ENCODE measurements at regions not wholly inside any gene's neighbourhood (a gene's known extent, or its start where the extent isn't known, plus 50 kb on each side); places are given as distances from the start of the nearest gene placed in this dataset.

GRCh38 chr9:103991001-103991400 is 103.1 kb upstream of the SMC2 start:
- no peak overlapping the region for H2BK120ac ChIP-seq (replicated peaks; ENCODE audit: low read depth, low read length)
- WGBS, 2 experiments (ENCODE audit: extremely low coverage in 1 of 2, insufficient coverage in 1 of 2, insufficient read length in 1 of 2, insufficient replicate concordance in 2 of 2, low coverage in 1 of 2, low lambda C conversion rate in 2 of 2, missing lambda C conversion rate in 1 of 2): 45% methylated on average over 2 of the region's 2 CpGs; no CpG with 5 or more reads in 1 of the 2 experiments
- H2BK12ac ChIP-seq (ENCODE audit: low read depth, low read length): no peak overlapping the region
- H3K79me2 ChIP-seq (ENCODE audit: control insufficient read depth in 1 of 2, insufficient read depth in 2 of 2, low read length in 2 of 2): no peaks in the 10 kb centered on the region
- no peaks in the 10 kb centered on the region for H3K79me1 ChIP-seq (ENCODE audit: low read depth, low read length)
- no peak overlapping the region for H2BK15ac ChIP-seq (ENCODE audit: low read length)
- ChIA-PET CTCF (ENCODE audit: partially characterized antibody) (no interaction called here), POLR2A (ENCODE audit: partially characterized antibody) (no interaction called here)
- H4K20me1 ChIP-seq (replicated peaks in 1 of 2; ENCODE audit: control insufficient read depth in 1 of 2, insufficient read depth in 2 of 2, low read length in 2 of 2): no peaks in the 10 kb centered on the region
- H3K27me3 ChIP-seq (replicated peaks in 1 of 4; ENCODE audit: control insufficient read depth in 3 of 4, extremely low read depth in 1 of 4, insufficient read depth in 3 of 4, low read length in 3 of 4): no peaks in the 10 kb centered on the region
- H3K36me3 ChIP-seq (ENCODE audit: control insufficient read depth in 2 of 4, insufficient read depth in 4 of 4, low read length in 3 of 4): no peaks in the 10 kb centered on the region
- no peaks in the 10 kb centered on the region for H3K23me2 ChIP-seq (ENCODE audit: low read depth, low read length)
- H2AK5ac ChIP-seq (ENCODE audit: low read depth, low read length): no peak overlapping the region
- no peak overlapping the region for H3K9ac ChIP-seq (replicated peaks in 1 of 4; ENCODE audit: extremely low read depth in 1 of 4, low read depth in 3 of 4, low read length in 3 of 4)
- H4K8ac ChIP-seq (ENCODE audit: extremely low read depth, insufficient read depth, low read length): no peak overlapping the region
- H3K56ac ChIP-seq (replicated peaks; ENCODE audit: insufficient read length, low read depth, low read length): no peak overlapping the region
- no peak overlapping the region for H3K4me3 ChIP-seq (ENCODE audit: extremely low read depth in 1 of 4, insufficient read depth in 2 of 4, low read depth in 3 of 4, low read length in 4 of 4)
- H3K4me1 ChIP-seq (replicated peaks in 1 of 4; ENCODE audit: control insufficient read depth in 3 of 4, insufficient read depth in 4 of 4, low read length in 3 of 4): peaks cover 0 to 7% (median 3%) of the 10 kb centered on the region in 4 experiments; a peak in 3 of 7 replicates
- no peak overlapping the region for H2BK20ac ChIP-seq (ENCODE audit: low read length)
- FAIRE-seq (peak; percentile 83), DNase-seq (ENCODE audit: low read depth in 1 of 2, low spot score in 2 of 2) (no peak)
- H4K5ac ChIP-seq (ENCODE audit: insufficient read length, low read depth, low read length): no peak overlapping the region
- no peak overlapping the region for H2BK5ac ChIP-seq (ENCODE audit: low read depth, low read length)
- no peak overlapping the region for H3K18ac ChIP-seq (ENCODE audit: extremely low read depth, low read length)
- TF ChIP-seq CHD2 (IDR thresholded peaks at IDR 0.05; ENCODE audit: low read length) (no peak), CREB1 (IDR thresholded peaks at IDR 0.05) (peak; percentile 77), TEAD4 (IDR thresholded peaks at IDR 0.05; ENCODE audit: low read depth, low read length) (peak; percentile 44; the same call in 1 of the 2 replicates), YY1 (IDR thresholded peaks at IDR 0.05; ENCODE audit: low read depth, low read length) (0 out of 2 replicates have a peak, but pooled peaks have one; percentile 15)
- no peak overlapping the region for H3K27ac ChIP-seq (ENCODE audit: low read depth, low read length)
- no peak overlapping the region for H4K91ac ChIP-seq (replicated peaks; ENCODE audit: insufficient read length, low read length)
- H3K23ac ChIP-seq (ENCODE audit: insufficient read length): no peak overlapping the region
- H2AFZ ChIP-seq (ENCODE audit: low read length): no peak overlapping the region
- H3K4ac ChIP-seq (replicated peaks; ENCODE audit: insufficient read length, low read depth, low read length): no peak overlapping the region
- no peaks in the 10 kb centered on the region for H3K9me3 ChIP-seq (ENCODE audit: insufficient read depth in 2 of 2, low read depth in 1 of 2, low read length in 1 of 2)
- H3K4me2 ChIP-seq (ENCODE audit: insufficient read depth in 1 of 2, low read depth in 2 of 2, low read length in 2 of 2): 0 out of 4 replicates have a peak overlapping the region, but pooled peaks of 1 of the 2 experiments have one; percentile 8
- H3K14ac ChIP-seq (ENCODE audit: insufficient read length): no peak overlapping the region
